ENCODE measurements at regions not wholly inside any gene's neighbourhood (a gene's known extent, or its start where the extent isn't known, plus 50 kb on each side); places are given as distances from the start of the nearest gene placed in this dataset.

DNA sequence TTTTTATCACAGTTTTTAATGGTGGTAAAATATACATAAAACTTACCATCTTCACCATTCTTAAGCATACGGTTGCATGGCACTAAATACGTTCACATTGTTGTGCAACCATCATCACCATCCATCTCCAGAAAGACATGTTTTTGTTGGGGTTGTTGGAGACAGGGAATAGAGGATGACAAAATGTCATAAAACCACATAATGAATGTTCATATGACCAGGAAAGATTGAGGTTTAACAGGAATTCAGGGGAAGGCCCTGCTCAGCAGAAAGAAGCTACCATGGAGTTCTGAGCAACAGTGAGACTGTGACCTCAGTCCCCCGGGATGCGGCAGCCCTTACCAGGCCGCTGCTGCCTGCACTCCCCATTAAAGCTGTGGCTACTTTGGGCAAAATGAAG lies 63.9 kb upstream of the TRIM2 start:
- Histone ChIP-seq H3K4me1 (ENCODE audit: control insufficient read depth, insufficient read depth, low read length) (peaks cover 16% of the 10 kb centered on the region), H3K9ac (ENCODE audit: low read length in 2 of 2) (no peak overlapping the region), H3K36me3 (ENCODE audit: control insufficient read depth in 2 of 2, insufficient read depth in 2 of 2, low read length in 2 of 2) (no peaks in the 10 kb centered on the region), H3K9me3 (ENCODE audit: control insufficient read depth in 2 of 2, low read length in 2 of 2) (no peaks in the 10 kb centered on the region), H3K4me3 (ENCODE audit: low read length in 2 of 2) (no peak overlapping the region), H3K27ac (ENCODE audit: low read length) (no peak overlapping the region), H3K27me3 (ENCODE audit: control insufficient read depth in 1 of 2, insufficient read depth in 2 of 2, low read length in 2 of 2) (no peaks in the 10 kb centered on the region)

DNA sequence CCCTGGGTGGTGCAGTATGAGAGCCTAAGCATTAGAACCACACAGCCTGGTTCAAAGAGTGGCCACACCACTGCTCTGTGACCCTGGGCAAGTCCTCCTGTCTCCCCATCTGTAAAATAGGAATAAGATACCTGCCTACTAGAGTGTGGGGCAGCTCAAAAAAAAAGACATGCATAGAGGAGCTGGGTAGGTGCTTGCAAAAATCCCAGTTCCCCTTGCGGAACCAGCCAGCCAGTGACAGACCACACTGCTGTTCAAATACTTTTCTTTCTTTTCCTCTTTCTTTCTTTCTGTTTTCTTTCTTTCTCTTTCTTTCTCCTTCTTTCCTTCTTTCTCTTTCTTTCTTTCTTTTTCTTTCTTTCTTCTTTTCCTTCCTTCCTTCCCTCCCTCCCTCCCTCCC lies 63.0 kb upstream of the TRIM2 start:
- Histone ChIP-seq H3K36me3 (ENCODE audit: control insufficient read depth in 2 of 2, insufficient read depth in 2 of 2, low read length in 2 of 2) (no peaks in the 10 kb centered on the region), H3K27me3 (ENCODE audit: control insufficient read depth in 1 of 2, insufficient read depth in 2 of 2, low read length in 2 of 2) (no peaks in the 10 kb centered on the region), H3K27ac (ENCODE audit: low read length) (no peak overlapping the region), H3K4me1 (ENCODE audit: control insufficient read depth, insufficient read depth, low read length) (peaks cover 16% of the 10 kb centered on the region), H3K9me3 (ENCODE audit: control insufficient read depth in 2 of 2, low read length in 2 of 2) (no peaks in the 10 kb centered on the region), H3K9ac (ENCODE audit: low read length in 2 of 2) (no peak overlapping the region), H3K4me3 (ENCODE audit: low read length in 2 of 2) (no peak overlapping the region)

DNA sequence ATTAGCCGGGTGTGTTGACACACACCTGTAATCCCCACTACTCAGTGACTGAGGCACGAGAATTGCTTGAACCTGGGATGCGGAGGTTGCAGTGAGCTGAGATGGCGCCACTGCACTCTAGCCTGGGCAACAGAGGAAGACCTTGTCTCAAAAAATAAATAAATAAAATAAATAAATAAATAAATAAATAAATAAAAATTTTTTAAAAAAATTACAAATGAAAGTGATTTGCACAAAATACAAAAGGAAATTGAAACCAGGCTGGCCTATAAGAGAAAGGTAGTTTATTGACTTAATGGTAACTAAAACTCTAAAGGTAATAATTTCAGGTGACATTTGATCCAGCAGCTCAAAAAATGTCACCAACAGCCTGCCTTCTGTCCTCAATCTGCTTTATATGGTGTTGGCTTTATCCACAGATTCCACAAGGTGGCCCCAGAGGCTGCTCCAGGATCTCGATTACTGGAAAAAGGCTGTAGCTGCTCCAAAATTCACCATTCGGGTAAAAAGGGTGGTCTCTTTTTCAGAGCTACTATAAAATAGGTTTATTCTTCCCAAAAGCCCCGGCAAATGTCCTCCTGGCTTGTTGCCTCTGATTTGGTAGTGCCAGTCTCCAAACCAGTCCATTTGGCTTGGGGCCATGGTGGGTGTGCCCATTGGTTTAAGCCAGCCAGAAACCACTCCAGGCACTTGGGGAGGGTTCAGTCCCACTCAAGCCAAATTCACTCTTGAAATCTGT lies 61.4 kb upstream of the TRIM2 start:
- Histone ChIP-seq H3K4me1 (ENCODE audit: control insufficient read depth, insufficient read depth, low read length) (peaks cover 10% of the 10 kb centered on the region), H3K4me3 (ENCODE audit: low read length in 2 of 2) (peak overlapping the region; percentile 41 to 60), H3K9ac (ENCODE audit: low read length in 2 of 2) (no peak overlapping the region), H3K9me3 (ENCODE audit: control insufficient read depth in 2 of 2, low read length in 2 of 2) (no peaks in the 10 kb centered on the region), H3K27me3 (ENCODE audit: control insufficient read depth in 1 of 2, insufficient read depth in 2 of 2, low read length in 2 of 2) (no peaks in the 10 kb centered on the region), H3K36me3 (ENCODE audit: control insufficient read depth in 2 of 2, insufficient read depth in 2 of 2, low read length in 2 of 2) (no peaks in the 10 kb centered on the region), H3K27ac (ENCODE audit: low read length) (no peak overlapping the region)

DNA sequence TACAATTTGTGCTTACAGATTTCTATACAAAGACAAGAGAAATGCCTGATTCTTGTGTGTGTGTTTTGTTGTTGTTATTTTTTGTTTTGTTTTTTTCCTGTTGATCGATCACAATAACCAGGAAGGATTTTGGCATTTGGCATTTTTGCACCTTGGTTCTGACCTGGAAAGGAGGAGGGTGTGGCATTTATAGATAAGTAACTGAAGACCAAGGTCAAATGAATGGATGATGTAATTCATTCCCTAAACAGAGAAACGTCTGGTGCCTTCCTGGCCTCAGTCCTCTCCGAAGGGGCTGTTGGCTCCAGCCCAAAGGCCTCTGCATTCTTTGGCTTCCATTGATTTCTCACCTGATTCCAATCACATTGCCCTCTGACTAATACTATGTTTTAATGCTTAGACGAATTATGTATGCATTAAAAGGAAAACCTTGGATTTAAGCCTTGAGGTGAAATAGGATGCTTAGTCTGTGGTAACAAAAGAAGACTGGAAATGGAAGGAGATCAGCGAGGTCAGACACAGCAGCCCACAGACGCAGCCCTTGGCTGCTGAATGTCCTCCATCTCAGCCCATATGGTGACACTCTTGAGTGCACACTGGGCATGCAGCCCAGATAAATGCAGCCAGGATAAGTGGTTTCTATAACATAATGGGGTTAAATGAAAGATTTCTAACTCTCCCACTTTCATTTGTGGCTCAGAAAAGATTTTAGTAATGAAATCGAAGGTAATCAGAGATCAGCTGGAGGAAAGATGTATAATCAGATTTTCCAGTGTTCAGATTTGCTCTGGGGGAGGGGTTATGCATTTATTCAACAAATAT lies 60.5 kb upstream of the TRIM2 start:
- H3K27ac ChIP-seq (ENCODE audit: low read length) = no peak overlapping the region
- H3K9me3 ChIP-seq (ENCODE audit: control insufficient read depth in 2 of 2, low read length in 2 of 2) = no peaks in the 10 kb centered on the region
- H3K4me3 ChIP-seq (ENCODE audit: low read length in 2 of 2) = no peak overlapping the region
- H3K36me3 ChIP-seq (ENCODE audit: control insufficient read depth in 2 of 2, insufficient read depth in 2 of 2, low read length in 2 of 2) = no peaks in the 10 kb centered on the region
- H3K27me3 ChIP-seq (ENCODE audit: control insufficient read depth in 1 of 2, insufficient read depth in 2 of 2, low read length in 2 of 2) = no peaks in the 10 kb centered on the region
- no peak overlapping the region for H3K9ac ChIP-seq (ENCODE audit: low read length in 2 of 2)
- peaks cover 10% of the 10 kb centered on the region for H3K4me1 ChIP-seq (ENCODE audit: control insufficient read depth, insufficient read depth, low read length)

DNA sequence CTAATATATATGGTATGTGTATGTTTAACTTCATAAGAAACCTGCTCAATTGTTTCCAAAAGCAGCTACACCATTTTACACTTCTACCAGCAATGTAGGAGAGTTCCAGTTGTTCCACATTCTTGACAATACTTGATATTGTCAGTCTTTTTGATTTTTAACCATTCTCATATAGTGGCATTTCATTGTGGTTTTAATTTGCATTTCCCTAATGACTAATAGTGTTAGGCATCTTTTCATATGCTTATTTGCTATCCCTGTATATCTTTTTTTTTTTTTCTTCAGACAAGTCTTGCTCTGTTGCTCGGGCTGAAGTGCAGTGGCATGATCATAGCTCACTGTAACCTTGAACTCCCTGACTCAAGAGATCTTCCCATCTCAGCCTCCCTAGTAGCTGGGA lies 58.2 kb upstream of the TRIM2 start:
- H3K9ac ChIP-seq (ENCODE audit: low read length in 2 of 2) = no peak overlapping the region
- H3K9me3 ChIP-seq (ENCODE audit: control insufficient read depth in 2 of 2, low read length in 2 of 2) = no peaks in the 10 kb centered on the region
- H3K36me3 ChIP-seq (ENCODE audit: control insufficient read depth in 2 of 2, insufficient read depth in 2 of 2, low read length in 2 of 2) = no peaks in the 10 kb centered on the region
- no peak overlapping the region for H3K4me3 ChIP-seq (ENCODE audit: low read length in 2 of 2)
- H3K27me3 ChIP-seq (ENCODE audit: control insufficient read depth in 1 of 2, insufficient read depth in 2 of 2, low read length in 2 of 2) = no peaks in the 10 kb centered on the region
- no peak overlapping the region for H3K27ac ChIP-seq (ENCODE audit: low read length)
- peaks cover 10% of the 10 kb centered on the region for H3K4me1 ChIP-seq (ENCODE audit: control insufficient read depth, insufficient read depth, low read length)

DNA sequence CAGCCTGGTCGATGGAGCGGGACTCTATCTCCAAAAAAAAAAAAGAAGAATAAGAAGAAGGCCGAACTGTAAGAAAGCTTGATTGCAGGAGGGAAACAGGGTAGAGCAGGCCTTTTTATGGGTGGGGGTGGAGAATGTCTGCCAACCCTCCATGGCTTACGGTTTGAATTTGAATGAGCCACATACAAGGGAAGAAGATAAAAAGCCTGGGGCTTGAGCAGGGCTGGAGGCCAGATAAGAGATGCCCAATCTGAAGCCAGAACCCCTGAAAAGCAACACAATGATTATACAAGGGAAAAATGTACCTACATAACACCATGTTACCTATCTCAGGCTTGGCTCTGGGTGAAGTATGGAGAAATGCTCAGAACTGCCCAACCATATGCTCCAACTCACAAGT lies 57.3 kb upstream of the TRIM2 start:
- no peak overlapping the region for H3K27ac ChIP-seq (ENCODE audit: low read length)
- peaks cover 12% of the 10 kb centered on the region for H3K4me1 ChIP-seq (ENCODE audit: control insufficient read depth, insufficient read depth, low read length)
- no peak overlapping the region for H3K4me3 ChIP-seq (ENCODE audit: low read length in 2 of 2)
- no peak overlapping the region for H3K9ac ChIP-seq (ENCODE audit: low read length in 2 of 2)
- H3K9me3 ChIP-seq (ENCODE audit: control insufficient read depth in 2 of 2, low read length in 2 of 2) = no peaks in the 10 kb centered on the region
- H3K36me3 ChIP-seq (ENCODE audit: control insufficient read depth in 2 of 2, insufficient read depth in 2 of 2, low read length in 2 of 2) = no peaks in the 10 kb centered on the region
- H3K27me3 ChIP-seq (ENCODE audit: control insufficient read depth in 1 of 2, insufficient read depth in 2 of 2, low read length in 2 of 2) = no peaks in the 10 kb centered on the region

DNA sequence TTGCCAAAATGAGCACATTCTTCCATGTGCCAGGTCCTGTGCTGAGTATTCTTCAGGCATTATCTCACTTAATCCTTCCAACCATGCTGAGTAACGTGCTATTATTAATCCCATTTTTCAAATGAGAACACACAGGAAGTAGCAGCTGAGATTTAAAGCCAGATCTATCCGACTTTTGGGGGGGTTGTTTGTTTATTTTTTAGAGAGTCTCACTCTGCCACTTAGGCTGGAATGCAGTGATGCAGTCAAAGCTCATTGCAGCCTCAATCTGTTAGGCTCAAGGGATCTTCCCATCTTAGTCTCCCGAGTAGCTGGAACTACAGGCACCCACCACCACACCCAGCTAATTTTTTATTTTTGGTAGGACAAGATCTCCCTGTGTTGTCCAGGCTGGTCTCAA lies 55.5 kb upstream of the TRIM2 start:
- H3K36me3 ChIP-seq (ENCODE audit: control insufficient read depth in 2 of 2, insufficient read depth in 2 of 2, low read length in 2 of 2) = no peaks in the 10 kb centered on the region
- no peak overlapping the region for H3K27ac ChIP-seq (ENCODE audit: low read length)
- no peak overlapping the region for H3K4me3 ChIP-seq (ENCODE audit: low read length in 2 of 2)
- H3K9ac ChIP-seq (ENCODE audit: low read length in 2 of 2) = no peak overlapping the region
- no peaks in the 10 kb centered on the region for H3K9me3 ChIP-seq (ENCODE audit: control insufficient read depth in 2 of 2, low read length in 2 of 2)
- H3K4me1 ChIP-seq (ENCODE audit: control insufficient read depth, insufficient read depth, low read length) = peaks cover 18% of the 10 kb centered on the region
- no peaks in the 10 kb centered on the region for H3K27me3 ChIP-seq (ENCODE audit: control insufficient read depth in 1 of 2, insufficient read depth in 2 of 2, low read length in 2 of 2)

DNA sequence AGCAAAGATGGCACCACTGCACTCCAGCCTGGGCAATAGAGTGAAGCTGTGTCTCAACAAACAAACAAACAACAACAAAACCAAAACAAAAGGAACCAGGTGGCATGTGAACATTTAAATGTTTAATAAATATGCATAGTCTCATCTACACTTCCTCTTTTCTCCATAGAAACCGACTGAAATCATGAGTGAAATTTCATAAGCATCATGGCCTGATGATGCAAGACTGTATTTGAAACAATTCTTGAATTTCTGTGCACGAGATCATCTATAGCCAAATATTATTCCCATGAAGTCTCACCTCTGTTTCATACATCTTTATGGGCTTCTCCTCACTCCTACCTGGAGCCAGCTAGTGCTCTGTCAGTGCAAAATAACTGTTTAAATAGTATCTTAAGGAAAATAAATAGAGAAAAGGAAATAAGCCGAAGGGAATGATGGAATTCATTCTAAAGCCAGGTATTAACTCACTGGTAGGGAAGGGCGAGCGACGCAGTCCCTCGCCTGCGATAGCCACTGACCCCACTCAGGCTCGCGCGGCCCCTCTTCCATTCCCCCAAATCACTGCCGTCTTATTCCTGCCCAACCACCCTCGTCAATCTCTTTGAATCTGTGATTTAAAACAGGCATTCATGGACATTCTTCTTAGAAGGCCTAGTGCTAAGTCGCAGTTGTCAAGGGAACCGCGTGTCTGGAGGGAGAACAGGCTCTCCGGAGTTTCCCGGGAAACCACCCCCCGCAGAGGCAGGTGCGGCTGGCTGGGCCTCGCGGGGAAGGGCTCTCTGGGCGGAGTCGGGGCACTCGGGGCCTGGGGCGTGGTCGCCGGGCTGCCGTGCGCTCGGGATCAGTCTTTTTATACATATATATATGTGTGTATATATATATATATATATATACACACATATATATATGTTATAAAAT lies 52.4 kb upstream of the TRIM2 start:
- H3K27ac ChIP-seq (ENCODE audit: low read length) = no peak overlapping the region

DNA sequence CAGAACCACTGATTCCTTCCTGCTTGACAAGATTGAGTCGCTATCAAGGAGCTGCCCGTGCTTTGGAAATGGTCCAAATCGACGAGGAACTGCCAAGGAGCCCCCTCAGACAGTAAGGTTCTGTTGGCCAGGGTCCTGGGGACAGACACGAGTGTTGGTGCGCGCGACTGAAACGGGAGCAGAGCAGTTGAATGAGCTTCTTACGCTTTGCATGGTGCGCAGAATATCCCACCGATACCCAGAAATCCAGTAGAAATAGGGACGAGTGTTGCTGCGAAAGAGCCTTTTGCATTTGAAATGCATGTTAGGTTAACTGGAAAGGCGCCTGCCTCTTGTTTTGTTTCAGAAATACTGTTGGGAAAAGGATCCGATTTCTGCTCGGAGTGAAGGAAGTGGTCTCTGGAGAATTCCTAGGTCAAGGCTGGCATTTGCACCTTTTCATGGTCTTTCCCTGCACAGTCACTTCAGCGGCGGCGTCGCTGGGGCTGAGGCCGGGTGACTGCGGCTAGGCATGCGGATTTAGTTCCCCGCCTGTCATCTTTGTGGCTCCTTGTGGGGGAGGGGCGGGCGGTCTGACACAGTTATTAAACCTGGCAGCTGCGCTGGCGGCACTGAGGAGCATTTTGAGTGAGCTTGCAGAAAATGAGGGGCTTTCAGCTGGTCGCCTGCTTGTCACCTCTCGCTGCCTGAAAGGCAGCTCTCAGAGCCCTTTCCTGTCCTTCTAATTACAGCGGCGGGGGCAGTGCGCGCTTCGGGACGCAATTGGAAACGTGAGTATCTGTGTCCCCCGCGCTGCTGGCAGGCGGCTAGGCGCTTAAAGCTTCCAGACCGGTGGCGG lies 51.5 kb upstream of the TRIM2 start:
- no peak overlapping the region for H3K27ac ChIP-seq (ENCODE audit: low read length)
- no peaks in the 10 kb centered on the region for H3K9me3 ChIP-seq (ENCODE audit: control insufficient read depth in 2 of 2, low read length in 2 of 2)
- no peaks in the 10 kb centered on the region for H3K27me3 ChIP-seq (ENCODE audit: control insufficient read depth in 1 of 2, insufficient read depth in 2 of 2, low read length in 2 of 2)
- no peaks in the 10 kb centered on the region for H3K36me3 ChIP-seq (ENCODE audit: control insufficient read depth in 2 of 2, insufficient read depth in 2 of 2, low read length in 2 of 2)
- peak overlapping the region; percentile 62 to 80 for H3K4me3 ChIP-seq (ENCODE audit: low read length in 2 of 2)
- H3K4me1 ChIP-seq (ENCODE audit: control insufficient read depth, insufficient read depth, low read length) = peaks cover 21% of the 10 kb centered on the region
- peak overlapping the region; percentile 50 to 51 for H3K9ac ChIP-seq (ENCODE audit: low read length in 2 of 2)

More for the DNA sequence above, 52.4 kb upstream of the TRIM2 start:
- no peak overlapping the region for H3K9ac ChIP-seq (ENCODE audit: low read length in 2 of 2)
- peak overlapping the region in 1 of 2 donors; percentile 80 for H3K4me3 ChIP-seq (ENCODE audit: low read length in 2 of 2)
- no peaks in the 10 kb centered on the region for H3K27me3 ChIP-seq (ENCODE audit: control insufficient read depth in 1 of 2, insufficient read depth in 2 of 2, low read length in 2 of 2)
- H3K4me1 ChIP-seq (ENCODE audit: control insufficient read depth, insufficient read depth, low read length) = peaks cover 21% of the 10 kb centered on the region
- H3K9me3 ChIP-seq (ENCODE audit: control insufficient read depth in 2 of 2, low read length in 2 of 2) = no peaks in the 10 kb centered on the region
- no peaks in the 10 kb centered on the region for H3K36me3 ChIP-seq (ENCODE audit: control insufficient read depth in 2 of 2, insufficient read depth in 2 of 2, low read length in 2 of 2)

Data from stomach smooth muscle (tissue), 2 donors.